HepG2 (cell line): ENCODE measurements at regions not wholly inside any gene's neighbourhood (a gene's known extent, or its start where the extent isn't known, plus 50 kb on each side); places are given as distances from the start of the nearest gene placed in this dataset.

ENCODE experiments used
- ATAC-seq: fragments of 200-7000 bp; cut with Tn5 transposase; 3 replicates; pipeline ENCODE4 v1.9.1; 2020; ENCODE audit warnings: mild to moderate bottlenecking, moderate library complexity
- BruUV-seq: library from RNA; stranded (reverse); fragments of 400-500 nt; replicated peaks from 2 replicates; lab custom pipeline; 2021; lab: Mats Ljungman, UMichigan
- CTCF ChIA-PET: fragments of 300-600 bp; formaldehyde crosslinking; extraction: SDS; loops from one replicate; lab custom pipeline; 2021; ENCODE audit warnings: low total read pairs, inconsistent platforms, low intra/inter-chr PET ratio; lab: Yijun Ruan, JAX
- POLR2A ChIA-PET: fragments of 350-600 bp; sonication (Branson Sonifier 250); formaldehyde crosslinking; loops from one replicate; lab custom pipeline; 2020; ENCODE audit warnings: antibody characterized with exemption, inconsistent platforms; lab: Yijun Ruan, JAX
- DNase-seq: peaks from one replicate; pipeline ENCODE4 v3.0.0-alpha.2; 2015; ENCODE audit warnings: low spot score
- FAIRE-seq: peaks from 3 replicates; lab custom pipeline; 2011; peaks lifted over from hg19 to GRCh38; lab: Jason Lieb, UNC
- H2AFZ ChIP-seq: one replicate; pipeline ENCODE4 v1.6.1; 2011; ENCODE audit warnings: low read length, inconsistent platforms
- H3K27ac ChIP-seq: fragments of 300-600 bp; 3 replicates; pipeline ENCODE4 v1.8.0; 2011; ENCODE audit warnings: mixed run types, mild to moderate bottlenecking, mixed read lengths, low read length, inconsistent platforms; ENCODE audit not compliant: insufficient read depth; ENCODE audit errors: extremely low read length
- H3K27me3 ChIP-seq, 2 experiments: fragments of 200-600 bp in 1 of 2; 2 replicates in 1 of 2; 3 replicates in 1 of 2; pipeline versions ENCODE4 v1.6.0 to v1.8.0; 2011; ENCODE audit warnings: low read length in 2 of 2, mild to moderate bottlenecking in 2 of 2, moderate library complexity in 2 of 2, inconsistent platforms in 1 of 2; ENCODE audit not compliant: insufficient read depth in 2 of 2, control insufficient read depth in 1 of 2
- H3K36me3 ChIP-seq, 2 experiments: fragments of 200-600 bp in 1 of 2; replicated peaks in 1 of 2; 2 replicates in 1 of 2; 3 replicates in 1 of 2; pipeline versions ENCODE4 v1.5.1 to v1.8.0; 2011; ENCODE audit warnings: low read length in 2 of 2, inconsistent platforms in 1 of 2; ENCODE audit not compliant: insufficient read depth in 2 of 2, control insufficient read depth in 1 of 2
- H3K4me1 ChIP-seq: 2 replicates; pipeline ENCODE4 v1.5.1; 2012; ENCODE audit warnings: low read length, inconsistent platforms; ENCODE audit not compliant: insufficient read depth
- H3K4me2 ChIP-seq: 2 replicates; pipeline ENCODE4 v1.6.0; 2011; ENCODE audit warnings: low read depth, low read length, inconsistent platforms
- H3K4me3 ChIP-seq, 3 experiments: fragments of 200-600 bp in 1 of 3; sonication (generic), shearing (Covaris generic) in 1 of 3; replicated peaks in 1 of 3; 2 replicates each; pipeline ENCODE4 v1.5.1; 2011 to 2016; ENCODE audit warnings: low read length in 3 of 3, inconsistent platforms in 2 of 3, low read depth in 2 of 3, mild to moderate bottlenecking in 2 of 3, control low read depth in 1 of 3, mixed read lengths in 1 of 3; ENCODE audit not compliant: insufficient read depth in 1 of 3
- H3K79me2 ChIP-seq: one replicate; pipeline ENCODE4 v1.6.1; 2011; ENCODE audit warnings: low read length, inconsistent platforms; ENCODE audit not compliant: insufficient read depth
- H3K9ac ChIP-seq: 2 replicates; pipeline ENCODE4 v1.6.0; 2011; ENCODE audit warnings: mild to moderate bottlenecking, low read depth, low read length, inconsistent platforms; ENCODE audit not compliant: insufficient read depth
- H3K9me3 ChIP-seq: 2 replicates; pipeline ENCODE4 v1.5.1; 2012; ENCODE audit warnings: mild to moderate bottlenecking, low read length
- H4K20me1 ChIP-seq: 2 replicates; pipeline ENCODE4 v1.6.0; 2011; ENCODE audit warnings: inconsistent platforms, mild to moderate bottlenecking, low read length, moderate library complexity; ENCODE audit not compliant: insufficient read depth
- CTCF ChIP-seq: sonication (generic); formaldehyde crosslinking; IDR thresholded peaks from 2 replicates; pipeline ENCODE4 v1.5.0; 2020; ENCODE audit warnings: mild to moderate bottlenecking, missing genetic modification reagents, moderate library complexity
- FOXA1 ChIP-seq, 2 experiments: fragments of 450-650 bp in 1 of 2; sonication (generic) in 1 of 2; formaldehyde crosslinking in 1 of 2; IDR thresholded peaks; 2 replicates each; pipeline versions ENCODE4 v1.4.0 to v1.6.1; 2016 to 2020; ENCODE audit warnings: missing genetic modification reagents in 1 of 2
- FOXA3 ChIP-seq: IDR thresholded peaks from 2 replicates; pipeline ENCODE4 v1.6.1; 2016; ENCODE audit warnings: missing genetic modification reagents, missing compliant biosample characterization
- IRF2 ChIP-seq: IDR thresholded peaks from 2 replicates; pipeline ENCODE4 v1.6.1; 2018; ENCODE audit warnings: missing genetic modification reagents, missing compliant biosample characterization
- PAWR ChIP-seq: sonication (generic); formaldehyde crosslinking; IDR thresholded peaks from 2 replicates; pipeline ENCODE4 v1.4.0; 2020; ENCODE audit warnings: missing genetic modification reagents, mild to moderate bottlenecking, borderline replicate concordance
- RAD21 ChIP-seq: fragments of 450-650 bp; formaldehyde crosslinking; IDR thresholded peaks from 2 replicates; pipeline ENCODE4 v1.5.0; 2020; ENCODE audit warnings: mild to moderate bottlenecking
- SMARCC2 ChIP-seq: fragments of 450-650 bp; IDR thresholded peaks from 2 replicates; pipeline ENCODE4 v1.6.1; 2017; ENCODE audit warnings: antibody characterized with exemption, mild to moderate bottlenecking
- SP140L ChIP-seq: sonication (generic); formaldehyde crosslinking; IDR thresholded peaks from 2 replicates; pipeline ENCODE4 v1.4.0; 2020; ENCODE audit warnings: missing genetic modification reagents, borderline replicate concordance
- STAG1 ChIP-seq: sonication (generic); formaldehyde crosslinking; IDR thresholded peaks from 2 replicates; pipeline ENCODE4 v1.4.0; 2020; ENCODE audit warnings: missing genetic modification reagents
- TAF1 ChIP-seq: sonication (generic); formaldehyde crosslinking; IDR thresholded peaks from 2 replicates; pipeline ENCODE4 v1.4.0; 2020; ENCODE audit warnings: missing genetic modification reagents
- TEAD3 ChIP-seq: optimal IDR thresholded peaks from 2 replicates; pipeline ENCODE3; 2016; ENCODE audit warnings: borderline replicate concordance
- ZBTB1 ChIP-seq: sonication (generic); formaldehyde crosslinking; IDR thresholded peaks from 2 replicates; pipeline ENCODE4 v1.4.0; 2020; ENCODE audit warnings: missing genetic modification reagents, borderline replicate concordance
- ZNF264 ChIP-seq: sonication (generic); formaldehyde crosslinking; IDR thresholded peaks from 2 replicates; pipeline ENCODE4 v1.4.0; 2020; ENCODE audit warnings: missing genetic modification reagents
- ZNF629 ChIP-seq: sonication (generic); formaldehyde crosslinking; conservative IDR thresholded peaks from 2 replicates; pipeline ENCODE4 v1.5.0; 2020; ENCODE audit warnings: missing genetic modification reagents
- ZNF724P ChIP-seq: sonication (generic); formaldehyde crosslinking; IDR thresholded peaks from 2 replicates; pipeline ENCODE4 v1.8.0; 2022; ENCODE audit warnings: missing genetic modification reagents, borderline replicate concordance
- WGBS: methylation state at CpG from one replicate; pipeline ENCODE4 v1.1.6; 2017; ENCODE audit warnings: low lambda C conversion rate; 5-methylcytosine and 5-hydroxymethylcytosine counted together
- in situ Hi-C: cut with HindIII; loops from 2 replicates; pipeline ENCODE4 v1.10.0; 2017; ENCODE audit warnings: low pct_unique_long_range_greater_than_20kb; ENCODE audit not compliant: extremely low pct_ligation_motif_present
- intact Hi-C: fragments of 100-400 bp; cut with micrococcal nuclease; formaldehyde crosslinking; loops from one replicate; pipeline ENCODE4 v1.10.0; 2022; ENCODE audit not compliant: unreplicated experiment

- intact Hi-C loops: loop anchor here (1.0 to 10.0 kb wide), 6 partner anchors 115 to 641 kb away; no protein-coding TSS in a partner anchor
- H3K27ac ChIP-seq: no peak overlapping the region
- H3K4me3 ChIP-seq: no peak overlapping the region
- no TSS peak for BruUV-seq
- H3K4me1 ChIP-seq: no peaks in the 10 kb centered on the region
- H3K4me2 ChIP-seq: no peak overlapping the region
- DNase-seq (no peak), FAIRE-seq (no peak)
- no peaks in the 10 kb centered on the region for H3K79me2 ChIP-seq
- H3K9me3 ChIP-seq: no peaks in the 10 kb centered on the region
- in situ Hi-C loops: loop anchor here (25.0 kb wide), 1 partner anchor 377 kb away; no protein-coding TSS in a partner anchor
- no peaks in the 10 kb centered on the region for H3K27me3 ChIP-seq
- H2AFZ ChIP-seq: no peak overlapping the region
- TF ChIP-seq ZNF629 (CRISPR knock-in tag): no peak
- TF ChIP-seq ZBTB1: no peak
- TF ChIP-seq TAF1 (CRISPR knock-in tag): no peak
- TF ChIP-seq ZNF264 (CRISPR knock-in tag): no peak
- no peak for TF ChIP-seq SP140L (CRISPR knock-in tag)
- no peak for TF ChIP-seq PAWR
- TF ChIP-seq, all 625 proteins: peak for 0
- no peaks in the 10 kb centered on the region for H3K36me3 ChIP-seq
- no peaks in the 10 kb centered on the region for H4K20me1 ChIP-seq
- ChIA-PET CTCF (interaction anchor here (1.5 to 2.0 kb wide), 4 partner anchors 375 to 641 kb away, joined by 6 to 8 read pairs (median 7); no protein-coding TSS in a partner anchor), POLR2A (no interaction called here)
- WGBS: 42% methylated on average over 4 of the region's 4 CpGs
- no peak overlapping the region for H3K9ac ChIP-seq
- ATAC-seq: no peak
These were observed 145.1 kb upstream of the THRB start for GRCh38 chr3:24639481-24640329.

GRCh38 chr3:24640330-24640877 is 145.8 kb upstream of the THRB start:
- ATAC-seq (peak; percentile 94), DNase-seq (peak; percentile 15), FAIRE-seq (peak; percentile 78)
- intact Hi-C loops (loop anchor here (1.0 to 10.0 kb wide), 5 partner anchors 116 to 572 kb away; no protein-coding TSS in a partner anchor), in situ Hi-C loops (loop anchor here (25.0 kb wide), 1 partner anchor 378 kb away; no protein-coding TSS in a partner anchor)
- CTCF ChIA-PET: interaction anchor here (1.5 to 2.0 kb wide), 4 partner anchors 376 to 641 kb away, joined by 6 to 8 read pairs (median 7); no protein-coding TSS in a partner anchor
- Histone ChIP-seq H2AFZ (no peak overlapping the region), H3K9ac (no peak overlapping the region), H3K9me3 (no peaks in the 10 kb centered on the region), H3K27me3 (no peaks in the 10 kb centered on the region), H3K4me3 (no peak overlapping the region), H3K4me1 (no peaks in the 10 kb centered on the region), H3K36me3 (no peaks in the 10 kb centered on the region), H4K20me1 (no peaks in the 10 kb centered on the region), H3K27ac (no peak overlapping the region), H3K4me2 (no peak overlapping the region), H3K79me2 (no peaks in the 10 kb centered on the region)
- POLR2A ChIA-PET: no interaction called here
- WGBS: 0% methylated on average over 3 of the region's 3 CpGs
- no TSS peak for BruUV-seq
- peak; percentile 91 for TF ChIP-seq STAG1
- TF ChIP-seq SMARCC2: no peak
- TF ChIP-seq FOXA1 (IDR thresholded peaks at IDR 0.05): no peak
- TF ChIP-seq FOXA1 (CRISPR knock-in tag; IDR thresholded peaks at IDR 0.05): peak; percentile 75; the same call in 1 of the 2 replicates
- TF ChIP-seq RAD21 (CRISPR knock-in tag): peak; percentile 68; the same call in 1 of the 2 replicates
- 0 out of 2 replicates have a peak, but pooled peaks have one; percentile 26 for TF ChIP-seq IRF2 (CRISPR knock-in tag)
- peak; percentile 79 for TF ChIP-seq CTCF
- TF ChIP-seq ZNF724P (CRISPR knock-in tag): no peak
- peak; percentile 15; the same call in 1 of the 2 replicates for TF ChIP-seq FOXA3 (CRISPR knock-in tag)
- TF ChIP-seq TEAD3 (CRISPR knock-in tag): peak; percentile 73
